DND-41 (cell line): ENCODE measurements at regions not wholly inside any gene's neighbourhood (a gene's known extent, or its start where the extent isn't known, plus 50 kb on each side); places are given as distances from the start of the nearest gene placed in this dataset.

Source experiments
- CTCF ChIP-seq: IDR thresholded peaks from 2 replicates; pipeline ENCODE4 v1.5.1; 2012; ENCODE audit warnings: borderline replicate concordance, low read length, moderate library complexity, mild to moderate bottlenecking; ENCODE audit not compliant: poor library complexity, severe bottlenecking; ENCODE audit errors: extremely low read depth
- EZH2 ChIP-seq: IDR thresholded peaks from 3 replicates; pipeline ENCODE4 v1.6.1; 2012; ENCODE audit warnings: borderline replicate concordance, low read depth, mild to moderate bottlenecking, moderate library complexity, low read length, inconsistent platforms; ENCODE audit not compliant: severe bottlenecking

DNA sequence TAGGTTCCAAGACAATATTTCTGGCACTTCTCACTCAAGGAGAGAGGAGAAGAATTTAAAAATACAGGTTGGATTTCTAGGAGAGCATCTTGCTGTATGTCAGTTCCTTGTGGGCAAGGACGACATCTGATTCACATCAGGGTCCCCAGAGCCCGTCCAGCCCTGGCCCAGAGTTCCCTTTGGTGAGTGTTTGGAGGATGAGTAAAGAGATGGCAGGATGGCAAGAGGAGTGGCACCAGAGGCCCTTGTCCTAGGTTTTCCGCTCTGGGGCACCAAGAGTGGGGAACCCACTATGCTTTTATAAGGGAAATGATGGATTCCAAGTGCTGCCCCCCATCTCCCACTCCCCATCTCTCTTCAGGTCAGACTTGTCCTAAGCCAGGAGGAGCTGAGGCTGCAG is 181.8 kb downstream of the TBC1D2B start:
- TF ChIP-seq CTCF (no peak), EZH2 (no peak)
